KOPT-K1 (cell line): ENCODE measurements at regions not wholly inside any gene's neighbourhood (a gene's known extent, or its start where the extent isn't known, plus 50 kb on each side); places are given as distances from the start of the nearest gene placed in this dataset.

Experiments
- H3K27ac ChIP-seq: fragments of 200-600 bp; sonication (generic); 2 replicates; pipeline ENCODE4 v1.5.1; 2016; ENCODE audit warnings: antibody characterized with exemption, mild to moderate bottlenecking, low read depth, low read length; ENCODE audit not compliant: poor library complexity, severe bottlenecking
- H3K36me3 ChIP-seq: fragments of 200-600 bp; sonication (generic); 2 replicates; pipeline ENCODE4 v1.5.1; 2017; ENCODE audit warnings: antibody characterized with exemption, mild to moderate bottlenecking, low read length, moderate library complexity; ENCODE audit not compliant: insufficient read depth
- H3K9me3 ChIP-seq: fragments of 200-600 bp; sonication (generic); 2 replicates; pipeline ENCODE4 v1.5.1; 2017; ENCODE audit warnings: antibody characterized with exemption, low read length, mild to moderate bottlenecking; ENCODE audit not compliant: insufficient read depth, poor library complexity, severe bottlenecking

- Histone ChIP-seq H3K9me3 (no peaks in the 10 kb centered on the region), H3K36me3 (no peaks in the 10 kb centered on the region), H3K27ac (no peak overlapping the region)
Measured at GRCh38 chr1:190540366-190540765, 62.7 kb upstream of the BRINP3 start.

GRCh38 chr1:190551638-190552037 is 74.0 kb upstream of the BRINP3 start:
- Histone ChIP-seq H3K27ac (no peak overlapping the region), H3K9me3 (no peaks in the 10 kb centered on the region), H3K36me3 (no peaks in the 10 kb centered on the region)

DNA sequence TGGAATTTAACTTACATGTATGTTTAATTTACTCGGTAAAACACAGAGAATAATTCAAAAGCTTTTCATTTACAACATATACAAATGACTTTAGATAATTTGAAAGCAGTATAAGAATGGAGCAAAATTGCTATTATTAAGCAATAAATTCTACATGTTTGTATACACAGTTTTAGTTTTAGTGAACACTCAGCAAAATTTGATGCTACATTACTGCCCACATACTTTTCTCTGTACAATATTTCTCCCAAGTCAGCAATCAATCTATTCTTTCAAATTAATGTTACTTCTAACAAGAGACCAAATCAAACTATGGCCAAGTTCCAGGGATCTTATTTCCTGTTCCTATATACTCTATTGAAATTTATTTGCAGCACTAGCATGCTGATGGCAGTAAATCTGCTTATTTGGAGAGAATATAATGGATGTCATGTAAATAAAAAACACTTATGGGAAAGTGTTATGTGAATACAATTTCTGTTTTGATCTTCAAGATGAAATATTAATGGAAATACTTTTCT is 82.6 kb upstream of the BRINP3 start:
- Histone ChIP-seq H3K9me3 (no peaks in the 10 kb centered on the region), H3K36me3 (no peaks in the 10 kb centered on the region), H3K27ac (no peak overlapping the region)

DNA sequence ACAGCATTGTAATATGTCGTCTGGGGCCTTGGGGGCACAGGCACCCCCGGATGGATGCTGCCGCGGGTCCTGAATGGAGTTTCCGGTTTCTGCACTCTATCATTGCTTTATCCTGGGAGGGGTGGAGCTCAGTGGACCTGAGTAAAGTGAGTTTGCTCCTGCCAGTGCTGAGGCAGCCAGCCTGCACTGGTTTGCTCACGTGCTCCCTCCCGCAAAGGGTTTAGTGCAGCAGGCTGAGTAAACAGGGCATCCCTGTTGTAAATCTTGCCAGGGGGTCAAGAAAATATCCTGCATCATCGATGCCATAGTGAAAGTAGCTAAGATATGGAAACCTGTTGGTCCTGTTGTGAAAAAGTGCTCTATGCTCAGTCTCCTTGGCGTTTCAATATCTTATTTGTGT is 85.6 kb upstream of the BRINP3 start:
- no peak overlapping the region for H3K27ac ChIP-seq
- no peaks in the 10 kb centered on the region for H3K36me3 ChIP-seq
- no peaks in the 10 kb centered on the region for H3K9me3 ChIP-seq

DNA sequence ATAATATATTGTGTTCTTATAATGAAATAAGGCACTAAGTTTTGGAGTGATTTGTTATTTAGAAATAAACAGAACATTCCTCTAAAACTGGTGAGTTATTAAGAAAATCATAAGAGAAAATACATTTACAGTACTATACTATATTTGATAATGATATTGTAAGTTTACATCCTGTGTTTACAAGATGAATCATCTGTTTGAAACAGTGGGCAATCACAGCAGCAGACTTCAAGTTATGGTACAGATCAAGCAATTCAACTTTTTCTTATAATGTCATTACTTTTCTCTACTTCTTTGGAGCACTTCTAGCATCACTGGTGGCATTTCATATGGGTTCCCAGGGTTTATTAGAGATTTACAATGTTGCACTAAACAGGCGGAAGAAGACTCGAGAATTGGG is 86.5 kb upstream of the BRINP3 start:
- no peaks in the 10 kb centered on the region for H3K9me3 ChIP-seq
- H3K27ac ChIP-seq = no peak overlapping the region
- no peaks in the 10 kb centered on the region for H3K36me3 ChIP-seq

- Histone ChIP-seq H3K9me3 (no peaks in the 10 kb centered on the region), H3K27ac (no peak overlapping the region)
Measured at GRCh38 chr1:190578017-190578416, 100.4 kb upstream of the BRINP3 start.

DNA sequence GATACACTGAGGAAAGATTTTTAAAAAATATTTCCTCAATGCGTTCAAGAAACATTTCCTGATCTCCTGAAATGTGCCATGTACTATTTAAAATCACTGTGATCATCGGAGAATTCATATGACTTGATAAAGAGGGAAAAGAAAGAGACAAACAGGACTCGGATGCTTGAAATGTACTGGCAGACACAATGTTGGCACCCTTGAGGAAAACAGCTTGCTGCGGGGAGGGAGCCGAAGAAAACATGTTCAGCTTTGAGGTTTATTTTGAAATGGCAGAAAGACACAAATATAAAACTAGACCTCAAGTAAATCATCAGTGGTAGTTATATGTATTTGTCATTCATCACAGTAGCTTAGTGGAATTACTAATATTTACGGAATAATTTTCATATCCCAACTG is 100.9 kb upstream of the BRINP3 start:
- Histone ChIP-seq H3K36me3 (no peaks in the 10 kb centered on the region), H3K9me3 (no peaks in the 10 kb centered on the region), H3K27ac (no peak overlapping the region)

More at GRCh38 chr1:190578017-190578416, 100.4 kb upstream of the BRINP3 start:
- no peaks in the 10 kb centered on the region for H3K36me3 ChIP-seq

DNA sequence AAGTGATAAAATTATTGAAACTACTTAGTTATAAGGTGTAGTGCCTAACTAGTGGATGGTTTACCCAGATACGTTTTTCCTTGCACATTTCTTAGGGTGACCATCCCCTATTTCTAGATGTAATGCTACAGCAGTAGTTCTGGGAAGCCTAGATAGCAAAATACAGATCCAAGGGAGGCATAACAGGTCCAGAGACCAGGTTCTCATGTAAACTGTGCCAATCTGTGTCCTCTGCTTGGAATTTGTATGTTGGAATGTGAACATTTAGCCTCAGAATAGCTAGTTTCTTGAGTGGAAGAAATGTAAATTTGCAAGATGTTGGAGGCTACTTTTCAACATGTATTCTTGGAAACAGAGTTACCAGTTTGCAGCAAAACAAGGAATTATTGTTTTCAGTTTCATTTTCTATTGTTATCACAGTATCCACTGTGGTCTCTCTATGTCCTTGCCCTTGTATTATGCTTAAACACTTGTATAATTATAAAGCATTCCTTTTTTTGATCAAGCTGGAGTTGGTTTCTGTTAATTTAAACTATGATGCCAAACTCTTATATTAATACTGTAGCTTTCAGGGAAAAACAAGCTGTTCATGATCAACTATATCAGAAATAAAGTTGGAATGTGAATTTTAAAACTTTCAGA is 102.0 kb upstream of the BRINP3 start:
- no peaks in the 10 kb centered on the region for H3K9me3 ChIP-seq
- no peak overlapping the region for H3K27ac ChIP-seq
- H3K36me3 ChIP-seq = no peaks in the 10 kb centered on the region

- no peak overlapping the region for H3K27ac ChIP-seq
- H3K36me3 ChIP-seq = no peaks in the 10 kb centered on the region
- H3K9me3 ChIP-seq = no peaks in the 10 kb centered on the region
Measured at GRCh38 chr1:190583862-190584261, 106.2 kb upstream of the BRINP3 start.

- Histone ChIP-seq H3K27ac (no peak overlapping the region), H3K36me3 (no peaks in the 10 kb centered on the region), H3K9me3 (no peaks in the 10 kb centered on the region)
Measured at GRCh38 chr1:190588424-190588823, 110.8 kb upstream of the BRINP3 start.

- Histone ChIP-seq H3K9me3 (no peaks in the 10 kb centered on the region), H3K36me3 (no peaks in the 10 kb centered on the region), H3K27ac (no peak overlapping the region)
Measured at GRCh38 chr1:190595438-190595837, 117.8 kb upstream of the BRINP3 start.

DNA sequence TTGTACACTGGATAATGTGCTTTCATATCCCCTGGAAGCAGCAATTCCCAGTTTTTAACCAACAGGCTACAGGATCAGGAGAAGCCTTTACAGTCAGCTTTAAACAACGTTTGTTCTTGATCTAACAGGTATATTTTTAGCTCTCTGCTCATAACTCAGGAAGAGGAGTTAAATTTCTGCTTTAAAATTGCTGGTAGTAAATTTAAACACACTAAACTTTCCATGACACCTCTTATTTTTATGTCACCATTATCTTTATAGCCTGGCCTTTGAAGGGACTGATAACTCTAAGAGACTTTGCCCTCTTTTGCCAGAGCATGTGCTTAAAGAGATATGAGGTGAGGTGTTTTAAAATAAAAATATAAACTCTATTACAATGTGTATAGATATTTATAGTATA is 119.6 kb upstream of the BRINP3 start:
- no peak overlapping the region for H3K27ac ChIP-seq
- H3K36me3 ChIP-seq = no peaks in the 10 kb centered on the region
- no peaks in the 10 kb centered on the region for H3K9me3 ChIP-seq

GRCh38 chr1:190599670-190600069 is 122.0 kb upstream of the BRINP3 start:
- H3K27ac ChIP-seq = no peak overlapping the region
- H3K9me3 ChIP-seq = no peaks in the 10 kb centered on the region
- H3K36me3 ChIP-seq = no peaks in the 10 kb centered on the region

GRCh38 chr1:190602325-190602724 is 124.7 kb upstream of the BRINP3 start:
- Histone ChIP-seq H3K36me3 (no peaks in the 10 kb centered on the region), H3K27ac (no peak overlapping the region), H3K9me3 (no peaks in the 10 kb centered on the region)

- H3K36me3 ChIP-seq = no peaks in the 10 kb centered on the region
Measured at GRCh38 chr1:190608282-190608681, 130.6 kb upstream of the BRINP3 start.

GRCh38 chr1:190615818-190616217 is 138.2 kb upstream of the BRINP3 start:
- Histone ChIP-seq H3K27ac (no peak overlapping the region), H3K9me3 (no peaks in the 10 kb centered on the region), H3K36me3 (no peaks in the 10 kb centered on the region)

More at GRCh38 chr1:190608282-190608681, 130.6 kb upstream of the BRINP3 start:
- no peaks in the 10 kb centered on the region for H3K9me3 ChIP-seq
- H3K27ac ChIP-seq = no peak overlapping the region
